GM12874 (cell line): ENCODE measurements at regions not wholly inside any gene's neighbourhood (a gene's known extent, or its start where the extent isn't known, plus 50 kb on each side); places are given as distances from the start of the nearest gene placed in this dataset.

Experiments used
- CTCF ChIP-seq: IDR thresholded peaks from 2 replicates; pipeline ENCODE4 v1.5.1; 2011; ENCODE audit warnings: low read depth, mild to moderate bottlenecking, control low read depth, low read length, moderate library complexity; ENCODE audit not compliant: insufficient read depth

DNA sequence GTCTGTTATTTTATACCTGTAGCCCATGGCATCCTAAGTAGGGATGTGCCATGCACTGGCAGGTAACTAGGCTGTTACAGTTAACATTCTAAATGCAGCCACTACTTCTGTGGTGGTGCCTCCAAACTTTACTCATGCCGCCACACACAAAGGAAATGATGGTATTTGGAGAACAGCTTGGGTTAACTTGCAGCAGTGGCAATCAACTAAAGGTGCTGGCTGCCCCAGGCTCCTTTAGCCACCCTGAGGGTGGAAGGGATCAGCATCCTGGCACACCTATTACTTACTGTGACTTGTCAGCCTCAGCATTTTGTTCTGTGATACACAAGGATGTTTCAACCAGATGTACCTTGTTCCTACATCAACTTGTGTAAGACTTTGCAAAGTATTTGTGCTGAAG lies 221.8 kb upstream of the PPP1R3A start:
- TF ChIP-seq CTCF, result no peak

GRCh38 chr7:114138587-114138986 lies 219.8 kb upstream of the PPP1R3A start:
- TF ChIP-seq CTCF, result no peak

DNA sequence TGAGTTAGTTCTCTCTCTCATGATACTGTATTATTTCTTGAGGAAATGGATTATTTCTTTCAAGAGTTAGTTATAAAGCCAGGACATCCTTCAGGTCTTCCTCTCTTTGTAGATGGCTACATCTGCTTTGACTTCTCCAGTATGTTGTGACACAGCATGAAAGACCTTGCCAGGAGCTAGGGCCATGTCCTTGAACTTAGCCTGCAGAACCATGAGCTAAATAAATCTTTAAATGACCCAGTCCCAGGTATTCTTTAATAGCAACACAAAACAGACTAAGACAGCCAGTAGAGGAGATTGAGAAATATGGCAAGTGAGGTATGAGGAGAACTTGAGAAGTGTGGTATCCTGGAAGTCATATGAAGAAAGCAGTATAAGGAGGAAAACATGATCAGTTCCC lies 214.9 kb upstream of the PPP1R3A start:
- TF ChIP-seq CTCF, result no peak

DNA sequence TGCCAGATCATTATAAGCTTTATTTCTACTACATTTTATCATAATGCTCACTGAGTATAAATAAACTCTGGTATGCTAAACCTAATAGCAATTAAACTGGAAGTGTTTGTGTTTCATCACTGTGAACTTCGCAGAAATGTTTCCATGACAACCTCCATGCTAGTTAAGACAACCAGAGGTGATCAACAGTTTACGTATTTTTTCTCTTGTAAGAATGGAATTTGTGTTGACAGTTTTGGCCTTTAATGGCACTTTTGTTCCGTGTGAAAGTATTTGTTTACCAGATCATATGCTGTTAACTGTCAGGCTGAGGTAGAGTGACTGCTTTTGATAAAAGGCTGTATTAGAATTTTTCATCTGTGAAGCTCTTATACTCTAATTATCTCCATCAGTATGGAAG lies 212.1 kb upstream of the PPP1R3A start:
- TF ChIP-seq CTCF, result no peak

GRCh38 chr7:114128880-114129279 lies 210.1 kb upstream of the PPP1R3A start:
- TF ChIP-seq CTCF, result no peak

DNA sequence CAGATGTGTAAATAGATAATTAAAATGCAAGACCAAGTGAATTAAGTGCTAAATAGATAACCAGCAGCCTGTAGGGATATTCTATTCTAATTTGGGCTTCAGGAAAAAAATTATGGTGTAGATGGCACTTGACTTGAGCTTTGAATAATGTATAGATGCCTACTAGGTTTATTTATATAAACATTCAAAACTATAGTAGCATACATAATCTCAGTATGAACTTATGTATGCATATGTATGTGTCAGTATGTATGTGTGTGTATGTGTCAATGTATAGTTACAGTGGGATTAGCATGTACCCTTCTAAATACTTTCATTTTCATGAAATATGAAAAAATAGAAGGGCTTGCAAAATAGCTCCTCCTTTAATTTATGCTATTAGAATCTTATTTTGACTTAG lies 207.3 kb upstream of the PPP1R3A start:
- no peak for TF ChIP-seq CTCF

DNA sequence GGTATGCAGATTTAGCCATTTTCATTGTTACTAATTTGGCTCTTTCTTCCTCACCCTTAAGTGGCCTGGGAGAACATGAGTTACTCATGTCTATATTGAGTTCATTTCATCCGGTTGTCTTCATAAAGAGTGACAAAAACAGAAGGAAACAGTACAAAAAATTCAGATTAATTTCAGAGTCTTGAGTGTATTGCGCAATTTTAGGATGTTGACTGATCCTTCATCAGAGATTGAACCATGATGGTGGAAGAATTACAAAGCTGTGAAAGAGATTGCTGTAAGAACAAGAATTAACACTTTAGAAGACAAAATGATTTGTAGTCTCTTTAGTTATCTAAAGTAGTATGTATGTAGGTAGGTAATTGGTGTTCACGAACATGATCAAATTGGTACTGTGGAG lies 194.0 kb upstream of the PPP1R3A start:
- TF ChIP-seq CTCF, result no peak

GRCh38 chr7:114110666-114111065 lies 191.9 kb upstream of the PPP1R3A start:
- TF ChIP-seq CTCF, result no peak
